ENCODE measurements at regions not wholly inside any gene's neighbourhood (a gene's known extent, or its start where the extent isn't known, plus 50 kb on each side); places are given as distances from the start of the nearest gene placed in this dataset.

GRCh38 chr11:128334311-128335044 is 252.9 kb downstream of the ETS1 start:
- DNase-seq (ENCODE audit: extremely low spot score, insufficient read length, low read depth), result no peak
- no peak for FAIRE-seq

- DNase-seq (ENCODE audit: extremely low spot score, insufficient read length, low read depth) (no peak), FAIRE-seq (no peak)
Measured at GRCh38 chr11:128331317-128331716, 256.0 kb downstream of the ETS1 start.

GRCh38 chr11:128330203-128330602 is 257.2 kb downstream of the ETS1 start:
- no peak for DNase-seq (ENCODE audit: extremely low spot score, insufficient read length, low read depth)
- FAIRE-seq, result no peak

GRCh38 chr11:128328955-128329551 is 258.3 kb downstream of the ETS1 start:
- DNase-seq (ENCODE audit: extremely low spot score, insufficient read length, low read depth) (no peak), FAIRE-seq (no peak)

- FAIRE-seq (no peak), DNase-seq (ENCODE audit: extremely low spot score, insufficient read length, low read depth) (no peak)
Measured at GRCh38 chr11:128327274-128327673, 260.1 kb downstream of the ETS1 start.

GRCh38 chr11:128326791-128327190 is 260.6 kb downstream of the ETS1 start:
- DNase-seq (ENCODE audit: extremely low spot score, insufficient read length, low read depth), result no peak
- FAIRE-seq, result no peak

GRCh38 chr11:128324531-128325141 is 262.7 kb downstream of the ETS1 start:
- DNase-seq (ENCODE audit: extremely low spot score, insufficient read length, low read depth) (no peak), FAIRE-seq (no peak)

GRCh38 chr11:128324051-128324481 is 263.3 kb downstream of the ETS1 start:
- DNase-seq (ENCODE audit: extremely low spot score, insufficient read length, low read depth) (no peak), FAIRE-seq (no peak)

- no peak for DNase-seq (ENCODE audit: extremely low spot score, insufficient read length, low read depth)
- peak; percentile 62 for FAIRE-seq
Measured at GRCh38 chr11:128323381-128323780, 264.0 kb downstream of the ETS1 start.

- FAIRE-seq (peak; percentile 84), DNase-seq (ENCODE audit: extremely low spot score, insufficient read length, low read depth) (peak; percentile 44)
Measured at GRCh38 chr11:128318856-128319474, 268.4 kb downstream of the ETS1 start.

GRCh38 chr11:128316541-128317227 is 270.7 kb downstream of the ETS1 start:
- DNase-seq (ENCODE audit: extremely low spot score, insufficient read length, low read depth) (no peak), FAIRE-seq (no peak)

- no peak for DNase-seq (ENCODE audit: extremely low spot score, insufficient read length, low read depth)
- FAIRE-seq, result no peak
Measured at GRCh38 chr11:128315933-128316332, 271.4 kb downstream of the ETS1 start.

- DNase-seq (ENCODE audit: extremely low spot score, insufficient read length, low read depth), result no peak
- FAIRE-seq, result no peak
Measured at GRCh38 chr11:128313931-128314330, 273.4 kb downstream of the ETS1 start.

GRCh38 chr11:128311742-128312719 is 275.3 kb downstream of the ETS1 start:
- DNase-seq (ENCODE audit: extremely low spot score, insufficient read length, low read depth), result no peak
- FAIRE-seq, result no peak

- FAIRE-seq (no peak), DNase-seq (ENCODE audit: extremely low spot score, insufficient read length, low read depth) (no peak)
Measured at GRCh38 chr11:128310676-128311445, 276.5 kb downstream of the ETS1 start.

- FAIRE-seq, result no peak
Measured at GRCh38 chr11:128310005-128310404, 277.4 kb downstream of the ETS1 start.

GRCh38 chr11:128308794-128309193 is 278.6 kb downstream of the ETS1 start:
- FAIRE-seq (no peak), DNase-seq (ENCODE audit: extremely low spot score, insufficient read length, low read depth) (no peak)

More at GRCh38 chr11:128310005-128310404, 277.4 kb downstream of the ETS1 start:
- no peak for DNase-seq (ENCODE audit: extremely low spot score, insufficient read length, low read depth)

GRCh38 chr11:128305588-128305987 is 281.8 kb downstream of the ETS1 start:
- FAIRE-seq (peak; percentile 71), DNase-seq (ENCODE audit: extremely low spot score, insufficient read length, low read depth) (no peak)

Data from GM18507 (cell line).